Trophoblast cell (in vitro differentiated cells and primary cell): ENCODE measurements at regions not wholly inside any gene's neighbourhood (a gene's known extent, or its start where the extent isn't known, plus 50 kb on each side); places are given as distances from the start of the nearest gene placed in this dataset.

Source experiments
- DNase-seq, 2 donors: peaks; one replicate each; pipeline ENCODE4 v3.0.0-alpha.2; 2016
- H2AFZ ChIP-seq: 2 replicates; pipeline ENCODE4 v1.6.1; 2013; ENCODE audit warnings: low read length, moderate library complexity, mild to moderate bottlenecking; ENCODE audit not compliant: insufficient read depth, poor library complexity
- H2AK5ac ChIP-seq: 2 replicates; pipeline ENCODE4 v1.6.1; 2013; ENCODE audit warnings: mild to moderate bottlenecking, low read length
- H2BK120ac ChIP-seq: 2 replicates; pipeline ENCODE4 v1.6.1; 2013; ENCODE audit warnings: low read length, mild to moderate bottlenecking, moderate library complexity; ENCODE audit not compliant: insufficient read depth, poor library complexity
- H2BK12ac ChIP-seq: 2 replicates; pipeline ENCODE4 v1.6.1; 2013; ENCODE audit warnings: mild to moderate bottlenecking, low read length, moderate library complexity
- H2BK5ac ChIP-seq: 2 replicates; pipeline ENCODE4 v1.6.1; 2013; ENCODE audit warnings: low read length, low read depth, moderate library complexity, mild to moderate bottlenecking; ENCODE audit not compliant: poor library complexity
- H3K14ac ChIP-seq: 2 replicates; pipeline ENCODE4 v1.6.1; 2013; ENCODE audit warnings: mild to moderate bottlenecking, low read length
- H3K18ac ChIP-seq: 2 replicates; pipeline ENCODE4 v1.6.1; 2013; ENCODE audit warnings: mild to moderate bottlenecking, low read length
- H3K23ac ChIP-seq: 2 replicates; pipeline ENCODE4 v1.6.1; 2013; ENCODE audit warnings: low read length
- H3K27ac ChIP-seq: 2 replicates; pipeline ENCODE4 v1.5.1; 2013; ENCODE audit warnings: low read depth, mild to moderate bottlenecking, inconsistent platforms, low read length, moderate library complexity
- H3K27me3 ChIP-seq: 2 replicates; pipeline ENCODE4 v1.6.1; 2013; ENCODE audit warnings: inconsistent platforms, mild to moderate bottlenecking, low read length, moderate library complexity; ENCODE audit not compliant: insufficient read depth
- H3K36me3 ChIP-seq, 2 experiments: 1 replicate in 1 of 2; 2 replicates in 1 of 2; pipeline ENCODE4 v1.6.1; 2013; ENCODE audit warnings: low read length in 2 of 2, mild to moderate bottlenecking in 2 of 2, moderate library complexity in 1 of 2; ENCODE audit not compliant: insufficient read depth in 2 of 2, control insufficient read depth in 1 of 2
- H3K4ac ChIP-seq: 2 replicates; pipeline ENCODE4 v1.6.1; 2013; ENCODE audit warnings: low read depth, mild to moderate bottlenecking, low read length, moderate library complexity
- H3K4me1 ChIP-seq, 2 experiments: 1 replicate in 1 of 2; 2 replicates in 1 of 2; pipeline ENCODE4 v1.6.1; 2013; ENCODE audit warnings: low read length in 2 of 2, mild to moderate bottlenecking in 2 of 2, moderate library complexity in 1 of 2; ENCODE audit not compliant: insufficient read depth in 2 of 2, control insufficient read depth in 1 of 2
- H3K4me2 ChIP-seq: 2 replicates; pipeline ENCODE4 v1.6.1; 2013; ENCODE audit warnings: inconsistent platforms, mild to moderate bottlenecking, low read length, moderate library complexity
- H3K4me3 ChIP-seq: 2 replicates; pipeline ENCODE4 v1.5.1; 2013; ENCODE audit warnings: mild to moderate bottlenecking, low read depth, low read length, inconsistent platforms
- H3K79me1 ChIP-seq: one replicate; pipeline ENCODE4 v1.6.1; 2013; ENCODE audit warnings: low read length
- H3K79me2 ChIP-seq: 2 replicates; pipeline ENCODE4 v1.6.1; 2013; ENCODE audit warnings: low read length, mild to moderate bottlenecking; ENCODE audit not compliant: control insufficient read depth, insufficient read depth, poor library complexity
- H3K9ac ChIP-seq: 2 replicates; pipeline ENCODE4 v1.6.1; 2013; ENCODE audit warnings: mild to moderate bottlenecking, low read length
- H3K9me3 ChIP-seq: 2 replicates; pipeline ENCODE4 v1.6.1; 2013; ENCODE audit warnings: low read depth, mild to moderate bottlenecking, control low read depth, inconsistent platforms, low read length; ENCODE audit not compliant: insufficient read depth
- H4K12ac ChIP-seq: 2 replicates; pipeline ENCODE4 v1.6.1; 2013; ENCODE audit warnings: low read depth, mild to moderate bottlenecking, low read length, moderate library complexity
- H4K8ac ChIP-seq: 2 replicates; pipeline ENCODE4 v1.6.1; 2013; ENCODE audit warnings: low read depth, mild to moderate bottlenecking, low read length, moderate library complexity
- H4K91ac ChIP-seq: one replicate; pipeline ENCODE4 v1.6.1; 2013; ENCODE audit warnings: low read depth, mild to moderate bottlenecking, low read length, moderate library complexity
- WGBS: extraction: QIAGEN DNeasy Blood & Tissue Kit; methylation state at CpG from one replicate; pipeline ENCODE4 v1.1.7; 2013; ENCODE audit warnings: missing lambda C conversion rate; ENCODE audit not compliant: insufficient read length, insufficient coverage; ENCODE audit errors: extremely low coverage; 5-methylcytosine and 5-hydroxymethylcytosine counted together

GRCh38 chr13:47332149-47332548, 435.3 kb upstream of the HTR2A start:
- Histone ChIP-seq H4K91ac (no peak overlapping the region), H3K9ac (no peak overlapping the region), H3K9me3 (no peaks in the 10 kb centered on the region), H2BK12ac (no peak overlapping the region), H3K4me1 (no peaks in the 10 kb centered on the region), H2AFZ (no peak overlapping the region), H2BK120ac (no peak overlapping the region), H3K18ac (no peak overlapping the region), H3K27ac (no peak overlapping the region), H2AK5ac (no peak overlapping the region), H3K79me2 (no peaks in the 10 kb centered on the region), H3K4me2 (no peak overlapping the region), H4K12ac (no peak overlapping the region), H3K14ac (no peak overlapping the region), H3K4ac (no peak overlapping the region), H3K27me3 (no peaks in the 10 kb centered on the region), H4K8ac (no peak overlapping the region), H3K4me3 (no peak overlapping the region), H3K36me3 (no peaks in the 10 kb centered on the region), H2BK5ac (no peak overlapping the region), H3K79me1 (no peaks in the 10 kb centered on the region), H3K23ac (no peak overlapping the region)
- peak in 1 of 2 donors; percentile 1 for DNase-seq
- no CpG with 5 or more reads among the region's 4 CpGs for WGBS

- no CpG with 5 or more reads among the region's 6 CpGs for WGBS
- Histone ChIP-seq H4K8ac (no peak overlapping the region), H2BK12ac (no peak overlapping the region), H3K79me1 (no peaks in the 10 kb centered on the region), H3K18ac (no peak overlapping the region), H3K14ac (no peak overlapping the region), H2BK5ac (no peak overlapping the region), H2AK5ac (no peak overlapping the region), H3K9me3 (no peaks in the 10 kb centered on the region), H3K36me3 (no peaks in the 10 kb centered on the region), H3K9ac (no peak overlapping the region), H4K12ac (no peak overlapping the region), H3K4me1 (no peaks in the 10 kb centered on the region), H3K4me2 (no peak overlapping the region), H2BK120ac (no peak overlapping the region), H3K79me2 (no peaks in the 10 kb centered on the region), H3K4ac (no peak overlapping the region), H2AFZ (no peak overlapping the region), H3K27me3 (no peaks in the 10 kb centered on the region), H3K4me3 (no peak overlapping the region), H4K91ac (no peak overlapping the region), H3K27ac (no peak overlapping the region), H3K23ac (no peak overlapping the region)
- DNase-seq: peak in 1 of 2 donors; percentile 11
Observed at GRCh38 chr13:47330031-47330430, 433.2 kb upstream of the HTR2A start.

- H3K9ac ChIP-seq: no peak overlapping the region
- H3K27ac ChIP-seq: no peak overlapping the region
- no peak overlapping the region for H3K18ac ChIP-seq
- H3K79me2 ChIP-seq: no peaks in the 10 kb centered on the region
- no peak overlapping the region for H4K91ac ChIP-seq
- no peak overlapping the region for H3K14ac ChIP-seq
- H2AK5ac ChIP-seq: no peak overlapping the region
- no peaks in the 10 kb centered on the region for H3K79me1 ChIP-seq
- H3K27me3 ChIP-seq: no peaks in the 10 kb centered on the region
- no peak overlapping the region for H2BK120ac ChIP-seq
- no peak overlapping the region for H2BK12ac ChIP-seq
- no peak for DNase-seq
- no peak overlapping the region for H2AFZ ChIP-seq
- H3K4ac ChIP-seq: no peak overlapping the region
- no peak overlapping the region for H2BK5ac ChIP-seq
- no peaks in the 10 kb centered on the region for H3K4me1 ChIP-seq
- H3K4me2 ChIP-seq: no peak overlapping the region
- no peaks in the 10 kb centered on the region for H3K9me3 ChIP-seq
- WGBS: no CpG with 5 or more reads among the region's 1 CpG
- no peak overlapping the region for H4K12ac ChIP-seq
- no peak overlapping the region for H3K23ac ChIP-seq
- H3K36me3 ChIP-seq: no peaks in the 10 kb centered on the region
- no peak overlapping the region for H3K4me3 ChIP-seq
- no peak overlapping the region for H4K8ac ChIP-seq
Observed at GRCh38 chr13:47327861-47328260, 431.0 kb upstream of the HTR2A start.

- Histone ChIP-seq H3K79me2 (no peaks in the 10 kb centered on the region), H4K8ac (no peak overlapping the region), H2BK12ac (no peak overlapping the region), H4K12ac (no peak overlapping the region), H3K4ac (no peak overlapping the region), H2BK120ac (no peak overlapping the region), H3K14ac (no peak overlapping the region), H3K23ac (no peak overlapping the region), H3K9ac (no peak overlapping the region), H4K91ac (no peak overlapping the region), H3K4me3 (no peak overlapping the region), H3K27ac (no peak overlapping the region), H3K27me3 (no peaks in the 10 kb centered on the region), H2BK5ac (no peak overlapping the region), H2AFZ (no peak overlapping the region), H3K4me1 (no peaks in the 10 kb centered on the region), H3K79me1 (no peaks in the 10 kb centered on the region), H3K36me3 (no peaks in the 10 kb centered on the region), H3K18ac (no peak overlapping the region), H3K9me3 (no peaks in the 10 kb centered on the region), H2AK5ac (no peak overlapping the region), H3K4me2 (no peak overlapping the region)
- DNase-seq: no peak
- WGBS: no CpG with 5 or more reads among the region's 2 CpGs
Observed at GRCh38 chr13:47326061-47326460, 429.2 kb upstream of the HTR2A start.
